ENCODE measurements at regions not wholly inside any gene's neighbourhood (a gene's known extent, or its start where the extent isn't known, plus 50 kb on each side); places are given as distances from the start of the nearest gene placed in this dataset.

- TF ChIP-seq HNF4G (IDR thresholded peaks at IDR 0.05) (no peak), MAX (IDR thresholded peaks at IDR 0.05) (no peak), REST (IDR thresholded peaks at IDR 0.05) (no peak), EGR1 (IDR thresholded peaks at IDR 0.05; ENCODE audit: low read depth in 2 of 2) (no peak), JUND (IDR thresholded peaks at IDR 0.05) (no peak), ZBTB33 (IDR thresholded peaks at IDR 0.05) (no peak), TAF1 (conservative IDR thresholded peaks at IDR 0.05) (no peak), YY1 (IDR thresholded peaks at IDR 0.05) (no peak), SP1 (IDR thresholded peaks at IDR 0.05) (no peak), FOXA1 (IDR thresholded peaks at IDR 0.05) (no peak), GABPA (IDR thresholded peaks at IDR 0.05 in 1 of 2, conservative IDR thresholded peaks at IDR 0.05 in 1 of 2) (no peak), ATF3 (IDR thresholded peaks at IDR 0.05) (no peak), RXRA (IDR thresholded peaks at IDR 0.05) (no peak), HNF4A (conservative IDR thresholded peaks at IDR 0.05) (no peak), FOXA2 (IDR thresholded peaks at IDR 0.05) (no peak)
- Histone ChIP-seq H3K4me1 (ENCODE audit: control insufficient read depth in 4 of 4, insufficient read depth in 4 of 4, low read length in 3 of 4) (no peaks in the 10 kb centered on the region), H3K27me3 (ENCODE audit: control insufficient read depth in 4 of 4, insufficient read depth in 4 of 4, low read length in 3 of 4) (peaks cover 0 to 5% (median 0%) of the 10 kb centered on the region in 4 donors), H3K36me3 (ENCODE audit: control insufficient read depth in 4 of 4, insufficient read depth in 3 of 4, low read depth in 1 of 4, low read length in 3 of 4) (no peaks in the 10 kb centered on the region), H3K4me3 (ENCODE audit: low read depth in 1 of 3, low read length in 3 of 3) (no peak overlapping the region), H3K27ac (ENCODE audit: low read depth in 1 of 2, low read length in 2 of 2) (no peak overlapping the region), H3K9me3 (ENCODE audit: control insufficient read depth in 4 of 4, low read length in 3 of 4) (no peaks in the 10 kb centered on the region), H3K9ac (ENCODE audit: low read depth in 1 of 2, low read length in 2 of 2) (no peak overlapping the region)
- 79% methylated on average over 2 of the region's 2 CpGs for WGBS
- no peak for DNase-seq (ENCODE audit: low spot score)
These were observed 486.9 kb upstream of the DAB1 start for GRCh38 chr1:57910782-57911181.

- H3K27ac ChIP-seq (ENCODE audit: low read depth in 1 of 2, low read length in 2 of 2), result no peak overlapping the region
- no peak overlapping the region for H3K9ac ChIP-seq (ENCODE audit: low read depth in 1 of 2, low read length in 2 of 2)
- no peaks in the 10 kb centered on the region for H3K9me3 ChIP-seq (ENCODE audit: control insufficient read depth in 4 of 4, low read length in 3 of 4)
- H3K4me3 ChIP-seq (ENCODE audit: low read depth in 1 of 3, low read length in 3 of 3), result no peak overlapping the region
- peaks cover 0 to 5% (median 0%) of the 10 kb centered on the region in 4 donors for H3K27me3 ChIP-seq (ENCODE audit: control insufficient read depth in 4 of 4, insufficient read depth in 4 of 4, low read length in 3 of 4)
- no peaks in the 10 kb centered on the region for H3K4me1 ChIP-seq (ENCODE audit: control insufficient read depth in 4 of 4, insufficient read depth in 4 of 4, low read length in 3 of 4)
- TF ChIP-seq REST (IDR thresholded peaks at IDR 0.05) (no peak), RAD21 (IDR thresholded peaks at IDR 0.05) (no peak), TAF1 (conservative IDR thresholded peaks at IDR 0.05) (no peak), RXRA (IDR thresholded peaks at IDR 0.05) (no peak), HNF4G (IDR thresholded peaks at IDR 0.05) (no peak), NR2F2 (IDR thresholded peaks at IDR 0.05) (no peak), FOXA2 (IDR thresholded peaks at IDR 0.05) (no peak), GABPA (IDR thresholded peaks at IDR 0.05 in 1 of 2, conservative IDR thresholded peaks at IDR 0.05 in 1 of 2) (no peak), FOXA1 (IDR thresholded peaks at IDR 0.05) (no peak), ZBTB33 (IDR thresholded peaks at IDR 0.05) (no peak), JUND (IDR thresholded peaks at IDR 0.05) (no peak)
- no peak for DNase-seq (ENCODE audit: low spot score)
- no peaks in the 10 kb centered on the region for H3K36me3 ChIP-seq (ENCODE audit: control insufficient read depth in 4 of 4, insufficient read depth in 3 of 4, low read depth in 1 of 4, low read length in 3 of 4)
- WGBS, result 88% methylated on average over 7 of the region's 7 CpGs
These were observed 486.4 kb upstream of the DAB1 start for GRCh38 chr1:57910305-57910704.

Data from liver (tissue), 7 donors.